ENCODE measurements at regions not wholly inside any gene's neighbourhood (a gene's known extent, or its start where the extent isn't known, plus 50 kb on each side); places are given as distances from the start of the nearest gene placed in this dataset.

DNA sequence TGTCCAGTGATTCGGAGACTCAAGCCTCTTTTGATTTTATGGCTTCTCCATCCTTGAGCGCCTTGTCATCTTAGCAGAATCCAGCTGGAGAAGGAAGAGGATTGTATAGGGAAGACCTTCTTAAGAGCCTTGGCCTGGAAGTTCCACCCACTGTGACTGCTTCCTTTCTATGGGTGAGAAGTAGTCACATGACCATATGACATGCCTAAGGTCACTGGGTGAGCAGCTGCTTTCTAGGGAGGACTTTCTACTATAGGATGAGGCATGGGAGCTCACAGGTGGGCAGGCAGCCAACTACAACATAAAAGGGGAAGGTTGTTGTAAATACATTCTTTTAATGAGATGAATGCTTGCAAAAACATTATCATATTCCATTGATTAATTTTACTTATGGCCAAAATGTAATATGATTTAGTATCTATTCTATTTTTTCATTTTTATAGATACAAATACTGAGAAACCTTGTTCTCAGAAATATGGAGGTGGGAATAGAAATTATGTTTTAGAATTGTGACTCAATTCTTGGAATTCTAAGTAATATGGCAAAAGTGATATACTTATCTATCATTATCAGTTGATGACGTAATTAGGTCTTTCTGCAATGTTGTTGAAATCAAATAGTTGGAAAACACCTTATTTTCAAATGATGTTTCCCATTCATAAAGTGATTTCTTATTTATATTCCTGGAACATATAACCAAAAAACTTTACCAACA lies 53.6 kb upstream of the MINAR1 start:
- no peak for DNase-seq

DNA sequence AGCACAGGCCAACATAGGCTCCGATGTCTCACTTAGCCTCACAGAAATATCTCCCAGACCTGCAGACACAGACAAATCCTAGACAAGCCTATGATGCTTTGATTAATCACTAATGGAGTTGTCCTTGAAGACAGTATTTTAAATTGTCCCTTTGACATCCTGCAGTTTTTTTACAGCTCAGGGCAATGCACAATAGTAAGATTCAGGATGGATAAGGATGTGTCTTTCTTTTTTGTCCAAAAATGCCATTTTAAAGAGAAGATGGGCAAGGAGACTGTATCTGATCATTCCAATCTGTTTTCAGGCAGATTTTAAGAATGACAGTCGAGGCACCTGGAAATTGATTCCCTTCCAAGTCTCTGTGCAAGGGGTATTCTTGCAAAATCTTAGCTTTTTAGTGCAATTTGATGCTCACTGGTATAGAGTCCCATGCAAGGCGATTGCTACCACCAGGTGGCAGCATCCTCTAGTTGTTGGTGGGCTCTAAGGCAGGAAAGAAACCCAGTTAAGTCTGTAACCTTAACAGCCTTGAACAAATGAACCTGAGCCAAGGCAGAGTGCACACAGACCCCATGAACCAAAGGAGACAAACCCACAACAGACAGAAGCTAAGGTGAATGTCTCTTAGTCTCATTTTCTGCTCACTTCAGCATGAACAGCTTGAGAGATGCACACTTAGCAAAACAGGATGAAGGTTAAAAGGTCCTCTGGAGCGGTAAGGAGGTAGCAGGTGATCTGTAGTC lies 51.2 kb upstream of the MINAR1 start:
- Histone ChIP-seq H3K9ac (ENCODE audit: low read length) (no peak overlapping the region), H3K27ac (ENCODE audit: low read length) (no peak overlapping the region), H3K9me2 (replicated peaks; ENCODE audit: low read length) (no peaks in the 10 kb centered on the region), H3K4me1 (ENCODE audit: insufficient read depth, low read length) (no peaks in the 10 kb centered on the region), H3K4me2 (ENCODE audit: low read length) (no peak overlapping the region), H3K4me3 (ENCODE audit: low read length) (no peak overlapping the region), H2AFZ (ENCODE audit: low read length) (no peak overlapping the region), H3K79me2 (ENCODE audit: low read length) (no peaks in the 10 kb centered on the region), H4K20me1 (ENCODE audit: low read length) (no peaks in the 10 kb centered on the region), H3K9me3 (ENCODE audit: low read length) (no peaks in the 10 kb centered on the region), H3F3A (ENCODE audit: low read length, unreplicated experiment) (no peaks in the 10 kb centered on the region), H3K36me3 (ENCODE audit: low read depth, low read length) (no peaks in the 10 kb centered on the region), H3K27me3 (ENCODE audit: low read length) (no peaks in the 10 kb centered on the region)
- ChIA-PET POLR2A (ENCODE audit: unreplicated experiment) (interaction anchor here (0.6 kb wide), 1 partner anchor 472 kb away, joined by 3 read pairs; no protein-coding TSS in a partner anchor), CTCF (interaction anchor here (0.5 to 2.2 kb wide), 4 partner anchors 13 to 1544 kb away, joined by 3 to 18 read pairs (median 8); no protein-coding TSS in a partner anchor)
- peak; percentile 79 for DNase-seq
- BruUV-seq (replicated peaks), result no TSS peak
- TF ChIP-seq, protein P1, sequence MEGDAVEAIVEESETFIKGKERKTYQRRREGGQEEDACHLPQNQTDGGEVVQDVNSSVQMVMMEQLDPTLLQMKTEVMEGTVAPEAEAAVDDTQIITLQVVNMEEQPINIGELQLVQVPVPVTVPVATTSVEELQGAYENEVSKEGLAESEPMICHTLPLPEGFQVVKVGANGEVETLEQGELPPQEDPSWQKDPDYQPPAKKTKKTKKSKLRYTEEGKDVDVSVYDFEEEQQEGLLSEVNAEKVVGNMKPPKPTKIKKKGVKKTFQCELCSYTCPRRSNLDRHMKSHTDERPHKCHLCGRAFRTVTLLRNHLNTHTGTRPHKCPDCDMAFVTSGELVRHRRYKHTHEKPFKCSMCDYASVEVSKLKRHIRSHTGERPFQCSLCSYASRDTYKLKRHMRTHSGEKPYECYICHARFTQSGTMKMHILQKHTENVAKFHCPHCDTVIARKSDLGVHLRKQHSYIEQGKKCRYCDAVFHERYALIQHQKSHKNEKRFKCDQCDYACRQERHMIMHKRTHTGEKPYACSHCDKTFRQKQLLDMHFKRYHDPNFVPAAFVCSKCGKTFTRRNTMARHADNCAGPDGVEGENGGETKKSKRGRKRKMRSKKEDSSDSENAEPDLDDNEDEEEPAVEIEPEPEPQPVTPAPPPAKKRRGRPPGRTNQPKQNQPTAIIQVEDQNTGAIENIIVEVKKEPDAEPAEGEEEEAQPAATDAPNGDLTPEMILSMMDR (conservative IDR thresholded peaks at IDR 0.05; ENCODE audit: low read depth, low read length), result peak; percentile 93
- TF ChIP-seq EZH2phosphoT487 (IDR thresholded peaks at IDR 0.05; ENCODE audit: borderline replicate concordance, low read length), result no peak
- intact Hi-C loops (cut with micrococcal nuclease), result loop anchor here (1.0 kb wide), 2 partner anchors 215 to 472 kb away; no protein-coding TSS in a partner anchor
- ATAC-seq, result peak; percentile 92

More for the DNA sequence above, 53.6 kb upstream of the MINAR1 start:
- no peaks in the 10 kb centered on the region for H3F3A ChIP-seq (ENCODE audit: low read length, unreplicated experiment)
- no peaks in the 10 kb centered on the region for H3K9me3 ChIP-seq (ENCODE audit: low read length)
- H2AFZ ChIP-seq (ENCODE audit: low read length), result no peak overlapping the region
- TF ChIP-seq EZH2phosphoT487 (IDR thresholded peaks at IDR 0.05; ENCODE audit: borderline replicate concordance, low read length) (no peak), EZH2 (IDR thresholded peaks at IDR 0.05; ENCODE audit: low read length, unreplicated experiment) (no peak)
- TF ChIP-seq, protein P1 (conservative IDR thresholded peaks at IDR 0.05; ENCODE audit: low read depth, low read length), result no peak
- POLR2A ChIA-PET (ENCODE audit: unreplicated experiment), result no interaction called here
- no peak overlapping the region for H3K9ac ChIP-seq (ENCODE audit: low read length)
- H3K4me1 ChIP-seq (ENCODE audit: insufficient read depth, low read length), result no peaks in the 10 kb centered on the region
- BruUV-seq (replicated peaks), result no TSS peak
- no peak overlapping the region for H3K27ac ChIP-seq (ENCODE audit: low read length)
- no peaks in the 10 kb centered on the region for H3K9me2 ChIP-seq (replicated peaks; ENCODE audit: low read length)
- CTCF ChIA-PET, result no interaction called here
- ATAC-seq, result no peak
- no peaks in the 10 kb centered on the region for H3K79me2 ChIP-seq (ENCODE audit: low read length)
- H3K36me3 ChIP-seq (ENCODE audit: low read depth, low read length), result no peaks in the 10 kb centered on the region
- intact Hi-C loops (cut with micrococcal nuclease), result no loop called here
- no peaks in the 10 kb centered on the region for H3K27me3 ChIP-seq (ENCODE audit: low read length)
- H3K4me3 ChIP-seq (ENCODE audit: low read length), result no peak overlapping the region
- H3K4me2 ChIP-seq (ENCODE audit: low read length), result no peak overlapping the region
- no peaks in the 10 kb centered on the region for H4K20me1 ChIP-seq (ENCODE audit: low read length)
